Ascending aorta (tissue), 2 donors: ENCODE measurements at regions not wholly inside any gene's neighbourhood (a gene's known extent, or its start where the extent isn't known, plus 50 kb on each side); places are given as distances from the start of the nearest gene placed in this dataset.

Experiments used
- DNase-seq, 2 donors: peaks; one replicate each; pipeline ENCODE4 v3.0.0-alpha.2; 2019; ENCODE audit warnings: low spot score in 2 of 2
- H3K27ac ChIP-seq, 2 donors: fragments of 200-600 bp; sonication (generic); one replicate each; pipeline ENCODE4 v1.5.1; 2016 to 2017; ENCODE audit warnings: mild to moderate bottlenecking in 1 of 2
- H3K27me3 ChIP-seq: fragments of 200-600 bp; sonication (generic); one replicate; pipeline ENCODE4 v1.5.1; 2017
- H3K36me3 ChIP-seq, 2 donors: fragments of 200-600 bp; sonication (generic); one replicate each; pipeline ENCODE4 v1.5.1; 2016
- H3K4me1 ChIP-seq, 2 donors: fragments of 200-600 bp; sonication (generic); one replicate each; pipeline ENCODE4 v1.5.1; 2016 to 2017; ENCODE audit warnings: mild to moderate bottlenecking in 1 of 2
- H3K4me3 ChIP-seq, 2 donors: fragments of 200-600 bp; sonication (generic); one replicate each; pipeline ENCODE4 v1.5.1; 2016 to 2017; ENCODE audit warnings: mild to moderate bottlenecking in 1 of 2
- H3K9me3 ChIP-seq, 2 donors: fragments of 200-600 bp; sonication (generic); one replicate each; pipeline ENCODE4 v1.5.1; 2016
- CTCF ChIP-seq, 3 experiments: fragments of 200-600 bp in 2 of 3; fragments of 450-650 bp in 1 of 3; sonication (generic) in 2 of 3; IDR thresholded peaks; one replicate each; pipeline ENCODE4 v1.5.1; 2016 to 2019; ENCODE audit warnings: antibody characterized with exemption in 3 of 3, mild to moderate bottlenecking in 1 of 3, moderate library complexity in 1 of 3
- intact Hi-C: fragments of 100-400 bp; cut with DNase I; formaldehyde crosslinking; loops from one replicate; pipeline ENCODE4 v1.15.1; 2023

GRCh38 chr10:78894089-78894840 lies 174.5 kb upstream of the ZMIZ1 start:
- no peaks in the 10 kb centered on the region for H3K9me3 ChIP-seq
- no peaks in the 10 kb centered on the region for H3K27me3 ChIP-seq
- no peaks in the 10 kb centered on the region for H3K4me1 ChIP-seq
- H3K36me3 ChIP-seq: no peaks in the 10 kb centered on the region
- no peak for TF ChIP-seq CTCF (IDR thresholded peaks at IDR 0.05)
- no peak overlapping the region for H3K4me3 ChIP-seq
- intact Hi-C loops: no loop called here
- H3K27ac ChIP-seq: no peak overlapping the region
- DNase-seq: no peak

- intact Hi-C loops: no loop called here
These were observed 173.9 kb upstream of the ZMIZ1 start for GRCh38 chr10:78894841-78895195.

GRCh38 chr10:78895469-78895868 lies 173.3 kb upstream of the ZMIZ1 start:
- intact Hi-C loops: no loop called here

More at GRCh38 chr10:78894841-78895195, 173.9 kb upstream of the ZMIZ1 start:
- H3K4me1 ChIP-seq: no peaks in the 10 kb centered on the region
- DNase-seq: no peak
- no peaks in the 10 kb centered on the region for H3K36me3 ChIP-seq
- H3K4me3 ChIP-seq: no peak overlapping the region
- no peak for TF ChIP-seq CTCF (IDR thresholded peaks at IDR 0.05)
- H3K9me3 ChIP-seq: no peaks in the 10 kb centered on the region
- H3K27ac ChIP-seq: no peak overlapping the region
- no peaks in the 10 kb centered on the region for H3K27me3 ChIP-seq

GRCh38 chr10:78896159-78896928 lies 172.4 kb upstream of the ZMIZ1 start:
- intact Hi-C loops: no loop called here
- no peaks in the 10 kb centered on the region for H3K4me1 ChIP-seq
- H3K9me3 ChIP-seq: no peaks in the 10 kb centered on the region
- DNase-seq: no peak
- no peak overlapping the region for H3K4me3 ChIP-seq
- no peak overlapping the region for H3K27ac ChIP-seq
- no peaks in the 10 kb centered on the region for H3K36me3 ChIP-seq
- TF ChIP-seq CTCF (IDR thresholded peaks at IDR 0.05): no peak
- H3K27me3 ChIP-seq: no peaks in the 10 kb centered on the region

More at GRCh38 chr10:78895469-78895868, 173.3 kb upstream of the ZMIZ1 start:
- Histone ChIP-seq H3K27me3 (no peaks in the 10 kb centered on the region), H3K36me3 (no peaks in the 10 kb centered on the region), H3K4me3 (no peak overlapping the region), H3K4me1 (no peaks in the 10 kb centered on the region), H3K9me3 (no peaks in the 10 kb centered on the region), H3K27ac (no peak overlapping the region)
- TF ChIP-seq CTCF (IDR thresholded peaks at IDR 0.05): no peak
- DNase-seq: no peak

GRCh38 chr10:78898341-78899097 lies 170.2 kb upstream of the ZMIZ1 start:
- H3K9me3 ChIP-seq: no peaks in the 10 kb centered on the region
- no peaks in the 10 kb centered on the region for H3K36me3 ChIP-seq
- no peaks in the 10 kb centered on the region for H3K27me3 ChIP-seq
- no peak for TF ChIP-seq CTCF (IDR thresholded peaks at IDR 0.05)
- H3K27ac ChIP-seq: no peak overlapping the region
- H3K4me3 ChIP-seq: no peak overlapping the region
- DNase-seq: no peak
- intact Hi-C loops: no loop called here
- no peaks in the 10 kb centered on the region for H3K4me1 ChIP-seq
